ENCODE measurements at regions not wholly inside any gene's neighbourhood (a gene's known extent, or its start where the extent isn't known, plus 50 kb on each side); places are given as distances from the start of the nearest gene placed in this dataset.
A peak's percentile ranks its signal among the peaks of the same experiment; 100 is the strongest.

DNA sequence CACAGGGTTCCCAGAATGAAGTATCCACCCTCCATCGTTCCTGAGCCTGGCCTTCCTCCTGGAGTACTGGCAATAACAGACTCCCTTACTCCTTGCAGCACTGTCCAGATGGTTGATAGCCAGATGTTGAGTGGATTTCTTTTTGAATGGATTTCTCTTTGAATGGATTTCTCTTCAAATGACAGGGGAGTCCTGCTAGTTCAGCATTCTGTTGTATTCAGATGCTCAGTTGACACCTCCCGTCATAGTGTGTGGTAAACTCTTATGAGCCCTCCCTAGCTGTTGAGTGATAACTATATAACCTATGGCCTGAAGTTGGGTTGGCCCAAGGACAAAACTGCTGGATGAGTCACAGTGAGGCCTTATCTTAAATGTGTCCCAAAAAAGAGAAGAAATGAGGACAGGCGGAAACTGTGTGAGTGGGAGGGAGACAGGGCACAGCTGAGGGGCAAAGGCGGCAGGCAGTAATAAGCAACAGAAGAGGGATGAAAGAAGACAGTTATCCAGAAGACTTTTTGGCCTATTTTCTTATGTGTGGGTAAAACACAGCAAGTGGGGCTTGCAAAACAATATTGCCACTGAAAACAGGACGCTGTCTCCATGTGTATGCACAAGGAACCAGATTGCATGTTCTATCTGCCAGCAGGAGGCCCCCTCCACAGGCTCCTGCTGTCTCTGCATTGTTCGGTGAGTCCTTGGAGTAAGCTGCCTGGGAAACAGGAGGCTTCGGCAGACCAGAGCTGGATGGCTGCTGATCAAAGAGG, 209.5 kb upstream of the S1PR3 start:
- TF ChIP-seq, protein P1, sequence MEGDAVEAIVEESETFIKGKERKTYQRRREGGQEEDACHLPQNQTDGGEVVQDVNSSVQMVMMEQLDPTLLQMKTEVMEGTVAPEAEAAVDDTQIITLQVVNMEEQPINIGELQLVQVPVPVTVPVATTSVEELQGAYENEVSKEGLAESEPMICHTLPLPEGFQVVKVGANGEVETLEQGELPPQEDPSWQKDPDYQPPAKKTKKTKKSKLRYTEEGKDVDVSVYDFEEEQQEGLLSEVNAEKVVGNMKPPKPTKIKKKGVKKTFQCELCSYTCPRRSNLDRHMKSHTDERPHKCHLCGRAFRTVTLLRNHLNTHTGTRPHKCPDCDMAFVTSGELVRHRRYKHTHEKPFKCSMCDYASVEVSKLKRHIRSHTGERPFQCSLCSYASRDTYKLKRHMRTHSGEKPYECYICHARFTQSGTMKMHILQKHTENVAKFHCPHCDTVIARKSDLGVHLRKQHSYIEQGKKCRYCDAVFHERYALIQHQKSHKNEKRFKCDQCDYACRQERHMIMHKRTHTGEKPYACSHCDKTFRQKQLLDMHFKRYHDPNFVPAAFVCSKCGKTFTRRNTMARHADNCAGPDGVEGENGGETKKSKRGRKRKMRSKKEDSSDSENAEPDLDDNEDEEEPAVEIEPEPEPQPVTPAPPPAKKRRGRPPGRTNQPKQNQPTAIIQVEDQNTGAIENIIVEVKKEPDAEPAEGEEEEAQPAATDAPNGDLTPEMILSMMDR (conservative IDR thresholded peaks at IDR 0.05; ENCODE audit: low read length) = 0 out of 2 replicates have a peak, but pooled peaks have one; percentile 25
- TF ChIP-seq EZH2phosphoT487 (IDR thresholded peaks at IDR 0.05; ENCODE audit: borderline replicate concordance, low read depth, low read length) = no peak

Data from OCI-LY7 (cell line).